Liver (tissue), 3 donors: ENCODE measurements at regions not wholly inside any gene's neighbourhood (a gene's known extent, or its start where the extent isn't known, plus 50 kb on each side); places are given as distances from the start of the nearest gene placed in this dataset.

Source experiments
- CTCF ChIP-seq: fragments of 150-350 bp; IDR thresholded peaks from 2 replicates; pipeline ENCODE4 v1.5.1; 2017; ENCODE audit warnings: improper control_type of control experiment, low read depth, low read length; ENCODE audit not compliant: missing input control
- EGR1 ChIP-seq, 2 donors: IDR thresholded peaks; 2 replicates each; pipeline ENCODE4 v1.6.1; 2016 to 2018; ENCODE audit warnings: antibody characterized with exemption in 2 of 2, low read depth in 2 of 2
- FOXA1 ChIP-seq: IDR thresholded peaks from 2 replicates; pipeline ENCODE4 v1.6.1; 2016; ENCODE audit warnings: antibody characterized with exemption
- HNF4A ChIP-seq, 2 donors: conservative IDR thresholded peaks; 2 replicates each; pipeline ENCODE4 v1.6.1; 2016; ENCODE audit warnings: antibody characterized with exemption in 2 of 2, mild to moderate bottlenecking in 2 of 2
- JUND ChIP-seq, 2 donors: IDR thresholded peaks; 2 replicates each; pipeline ENCODE4 v1.6.1; 2016; ENCODE audit warnings: antibody characterized with exemption in 2 of 2
- MAX ChIP-seq: IDR thresholded peaks from 2 replicates; pipeline ENCODE4 v1.6.1; 2016; ENCODE audit warnings: antibody characterized with exemption
- REST ChIP-seq: IDR thresholded peaks from 2 replicates; pipeline ENCODE4 v1.6.1; 2016; ENCODE audit warnings: antibody characterized with exemption, mild to moderate bottlenecking
- SP1 ChIP-seq: IDR thresholded peaks from 2 replicates; pipeline ENCODE4 v1.6.1; 2018; ENCODE audit warnings: antibody characterized with exemption, mild to moderate bottlenecking
- TAF1 ChIP-seq: conservative IDR thresholded peaks from 2 replicates; pipeline ENCODE4 v1.6.1; 2016; ENCODE audit warnings: antibody characterized with exemption, mild to moderate bottlenecking
- YY1 ChIP-seq: IDR thresholded peaks from 2 replicates; pipeline ENCODE4 v1.6.1; 2016; ENCODE audit warnings: antibody characterized with exemption, mild to moderate bottlenecking
- ZBTB33 ChIP-seq: IDR thresholded peaks from 2 replicates; pipeline ENCODE4 v1.6.1; 2016; ENCODE audit warnings: antibody characterized with exemption
- donor health status: healthy.
- donor health status: healthy.

GRCh38 chr6:163647624-163648023 is 233.1 kb downstream of the QKI start:
- no peak for TF ChIP-seq MAX
- no peak for TF ChIP-seq CTCF
- no peak for TF ChIP-seq YY1
- TF ChIP-seq REST: no peak
- TF ChIP-seq ZBTB33: no peak
- TF ChIP-seq JUND (IDR thresholded peaks at IDR 0.05): no peak
- no peak for TF ChIP-seq TAF1
- no peak for TF ChIP-seq SP1
- no peak for TF ChIP-seq EGR1 (IDR thresholded peaks at IDR 0.05; ENCODE audit: low read depth in 2 of 2)
- TF ChIP-seq FOXA1: no peak
- TF ChIP-seq HNF4A (conservative IDR thresholded peaks at IDR 0.05): no peak
